GM21423 (cell line): ENCODE measurements at regions not wholly inside any gene's neighbourhood (a gene's known extent, or its start where the extent isn't known, plus 50 kb on each side); places are given as distances from the start of the nearest gene placed in this dataset.
"Not testable (repeated sequence)": the region's sequence is repeated elsewhere in the genome, so short reads cannot be mapped to it uniquely, and the experiment has no call there.

ENCODE experiments used
- ATAC-seq: cut with Tn5 transposase; IDR thresholded peaks from one replicate; pipeline ENCODE4 v1.9.1; 2021; ENCODE audit warnings: mild to moderate bottlenecking, moderate library complexity; ENCODE audit not compliant: unreplicated experiment

DNA sequence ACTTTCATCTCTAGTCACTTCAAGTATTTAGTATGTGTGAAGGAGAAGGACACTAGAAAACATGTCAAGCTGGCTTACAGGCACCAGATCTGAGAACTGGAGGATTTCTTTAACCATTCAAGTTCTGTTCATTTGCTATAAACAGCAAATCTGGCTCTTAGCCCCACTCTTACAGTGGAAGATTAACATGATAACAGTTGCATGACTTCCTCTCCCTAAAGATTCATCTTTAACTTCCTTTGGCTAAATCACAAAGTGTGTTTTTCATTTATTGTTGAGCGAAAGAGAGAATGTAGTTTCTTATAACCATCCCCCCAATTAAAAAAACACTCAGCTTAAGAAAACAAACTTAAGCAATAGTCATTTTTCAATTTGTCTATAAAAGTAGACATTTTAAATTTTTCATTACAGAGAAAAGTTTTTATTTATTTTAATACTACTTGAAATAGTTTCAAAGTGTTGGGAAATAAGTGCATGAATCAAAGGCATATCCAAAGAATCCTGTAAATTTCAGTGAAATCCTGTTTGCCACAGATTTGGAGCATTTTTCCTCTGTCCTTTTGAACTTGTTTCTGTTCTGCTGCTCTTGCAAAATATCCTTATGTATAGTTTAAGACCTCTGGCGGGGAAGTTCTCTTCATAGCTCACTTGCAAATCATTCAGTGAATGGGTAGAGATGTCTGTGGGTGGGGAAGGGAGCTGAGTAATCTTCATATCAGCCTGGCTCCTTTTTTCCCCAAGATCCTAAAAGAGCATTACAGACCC lies 241.0 kb upstream of the RBBP8 start:
- no peak for ATAC-seq

DNA sequence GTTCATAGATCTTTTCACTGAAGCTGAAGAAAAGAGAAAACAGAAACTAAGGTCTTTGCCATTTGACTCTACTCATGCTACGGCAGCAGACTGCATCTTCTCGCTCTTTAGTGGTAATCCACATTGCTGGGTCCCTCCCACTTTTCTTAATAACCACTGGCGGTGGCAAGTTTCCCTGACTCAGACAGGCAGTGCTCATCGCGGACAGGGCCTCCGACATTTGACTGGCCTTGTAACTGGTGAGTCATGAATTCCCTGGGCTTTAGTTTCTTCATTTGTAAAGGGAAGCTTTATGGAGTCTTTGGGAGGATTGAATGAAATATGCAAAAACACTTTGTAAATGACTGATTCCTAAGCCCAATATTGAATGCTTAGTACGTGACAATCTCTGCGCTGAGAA lies 238.2 kb upstream of the RBBP8 start:
- ATAC-seq: no peak

DNA sequence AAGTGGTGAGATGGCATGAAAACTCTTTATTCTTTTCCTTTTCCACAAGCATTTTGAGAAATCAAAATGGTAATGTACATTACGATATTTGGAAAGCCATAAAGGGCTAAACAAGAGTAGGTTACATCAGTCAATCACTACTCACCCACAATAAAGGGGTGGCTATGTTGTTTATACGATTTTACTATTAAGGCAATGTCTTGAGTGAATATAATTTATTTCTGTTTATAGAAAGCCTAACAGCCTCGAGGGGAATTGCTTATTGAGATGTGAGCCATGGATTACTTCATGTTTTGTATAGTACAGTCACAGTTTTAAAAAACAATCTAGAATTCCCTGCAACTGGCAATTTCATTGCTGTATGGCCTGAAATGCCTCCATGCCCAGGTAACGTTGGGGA lies 237.5 kb upstream of the RBBP8 start:
- no peak for ATAC-seq

DNA sequence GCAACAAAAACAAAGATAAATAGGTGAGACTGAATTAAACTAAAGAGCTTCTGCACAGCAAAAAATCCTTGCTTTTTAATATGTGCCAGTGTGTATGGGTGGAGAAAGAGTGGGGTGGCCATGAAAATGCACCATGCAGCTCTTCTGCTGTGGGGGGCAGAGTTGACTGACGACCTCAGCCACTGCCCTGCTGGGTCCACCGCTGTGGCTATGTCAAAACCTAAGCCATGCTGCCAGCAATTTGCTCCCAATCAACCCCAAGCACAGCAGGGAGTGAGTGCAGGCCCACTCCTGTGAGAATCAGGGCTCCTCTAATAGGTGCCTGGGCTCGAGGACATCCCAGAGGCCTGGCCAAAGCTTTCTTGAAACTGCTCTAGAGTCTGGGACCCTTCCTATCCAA lies 235.6 kb upstream of the RBBP8 start:
- no peak for ATAC-seq

DNA sequence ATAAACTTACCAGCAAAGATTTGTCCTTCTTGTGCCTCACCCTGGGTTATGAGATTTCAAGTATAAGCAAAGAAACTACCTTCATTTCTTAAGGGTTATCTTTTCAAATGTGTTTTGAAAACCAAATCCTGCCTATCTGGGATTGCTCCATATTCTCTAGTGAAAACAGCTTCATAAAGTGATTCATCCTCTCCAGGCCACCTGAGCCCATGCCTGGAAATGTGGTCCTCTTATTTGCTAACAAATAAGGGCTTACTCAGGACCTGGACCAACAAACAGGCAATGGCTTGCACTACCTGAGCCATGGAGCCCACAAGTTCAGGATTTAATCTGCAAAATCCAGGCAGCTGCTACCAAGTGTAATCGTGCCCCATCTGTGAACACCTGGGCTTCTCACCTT lies 234.4 kb upstream of the RBBP8 start:
- no peak for ATAC-seq

DNA sequence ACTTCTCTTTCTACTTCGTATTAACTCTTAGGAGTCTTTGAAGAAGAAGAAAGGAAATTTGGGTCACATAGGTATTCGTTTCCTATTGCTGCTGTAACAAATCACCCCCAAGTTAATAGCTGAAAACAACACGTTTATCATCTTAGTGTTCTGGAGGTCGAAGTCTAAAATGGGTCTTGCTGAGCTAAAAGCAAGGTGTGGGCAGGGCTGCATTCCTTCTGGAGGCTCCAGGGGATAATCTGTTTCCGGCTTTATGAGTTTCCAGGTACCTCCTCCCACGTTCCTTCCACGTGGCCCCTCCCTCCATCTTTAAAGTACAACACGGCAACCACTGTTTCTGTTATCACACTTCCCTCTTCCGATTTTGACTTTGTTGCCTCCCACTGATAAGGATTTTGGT lies 233.5 kb upstream of the RBBP8 start:
- ATAC-seq: no peak

DNA sequence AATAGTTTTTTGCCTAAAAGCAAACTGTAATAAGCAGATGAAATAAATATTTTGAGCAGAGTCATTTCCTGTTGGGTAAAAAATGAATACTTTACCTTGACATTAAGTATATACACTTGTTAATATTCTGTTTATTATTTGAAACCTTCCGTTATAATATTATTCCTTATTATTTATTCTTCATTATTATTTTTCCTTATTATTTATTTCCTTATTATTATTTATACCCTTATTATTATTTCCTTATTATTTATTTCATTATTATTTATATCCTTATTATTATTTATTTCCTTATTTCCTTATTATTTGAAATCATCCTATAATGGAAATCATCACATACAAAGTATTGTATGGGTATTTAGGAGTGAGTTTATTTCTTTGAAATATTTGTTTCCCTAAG lies 232.2 kb upstream of the RBBP8 start:
- no peak for ATAC-seq

DNA sequence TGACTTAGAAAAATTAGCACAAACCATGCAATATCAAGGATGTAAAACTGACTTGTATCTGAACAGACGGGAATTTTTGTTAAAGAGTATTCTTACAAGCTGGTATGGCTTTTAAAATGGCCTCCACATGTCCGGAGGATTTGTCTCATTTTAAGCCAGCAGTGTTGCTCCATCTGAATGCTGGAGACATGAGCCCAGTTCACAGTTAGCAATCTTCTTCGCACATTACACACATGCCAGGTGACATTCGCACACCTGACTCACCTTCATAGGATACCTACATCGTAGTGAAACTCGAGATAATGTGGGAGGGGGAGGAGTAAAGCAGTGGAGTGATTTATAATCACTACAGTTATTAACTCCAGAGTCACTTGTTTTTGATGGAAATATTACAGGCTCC lies 231.8 kb upstream of the RBBP8 start:
- ATAC-seq: no peak

DNA sequence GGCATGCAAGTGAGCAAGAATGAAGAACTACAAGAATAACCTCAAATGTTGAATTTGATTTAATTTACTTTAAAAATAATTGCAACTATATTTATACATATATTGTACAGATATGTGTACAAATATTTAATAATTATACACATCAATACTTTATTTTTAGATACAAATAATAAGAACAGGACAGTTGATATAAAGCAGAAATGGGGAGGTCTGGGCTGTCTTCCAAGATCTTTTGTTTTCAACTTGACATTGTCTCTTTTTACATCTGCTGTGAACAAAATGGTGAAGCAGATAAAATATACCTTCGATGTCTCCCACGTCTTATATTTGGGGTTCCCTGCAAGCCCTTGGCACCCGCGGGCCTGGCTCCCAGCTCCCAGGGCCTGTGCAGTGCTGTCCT lies 231.3 kb upstream of the RBBP8 start:
- ATAC-seq: no peak

DNA sequence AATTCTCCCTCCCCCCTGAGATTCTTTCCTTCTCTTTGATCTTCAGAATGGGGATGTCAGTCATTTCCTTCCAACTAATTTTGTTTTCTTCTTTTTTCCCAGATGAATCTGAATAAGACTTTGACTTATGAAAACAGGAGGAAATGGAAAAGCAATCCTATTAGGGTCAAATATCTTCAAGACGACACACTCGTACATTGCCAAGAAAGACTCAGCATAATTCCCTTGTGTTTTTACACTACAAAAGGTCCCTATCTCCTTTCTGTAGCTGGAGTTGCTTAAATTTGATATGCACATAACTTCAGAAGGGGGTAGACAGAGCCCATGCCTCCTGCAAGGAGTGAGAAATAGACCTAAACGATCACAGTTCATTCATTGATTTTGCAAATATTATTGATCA lies 230.3 kb upstream of the RBBP8 start:
- no peak for ATAC-seq

DNA sequence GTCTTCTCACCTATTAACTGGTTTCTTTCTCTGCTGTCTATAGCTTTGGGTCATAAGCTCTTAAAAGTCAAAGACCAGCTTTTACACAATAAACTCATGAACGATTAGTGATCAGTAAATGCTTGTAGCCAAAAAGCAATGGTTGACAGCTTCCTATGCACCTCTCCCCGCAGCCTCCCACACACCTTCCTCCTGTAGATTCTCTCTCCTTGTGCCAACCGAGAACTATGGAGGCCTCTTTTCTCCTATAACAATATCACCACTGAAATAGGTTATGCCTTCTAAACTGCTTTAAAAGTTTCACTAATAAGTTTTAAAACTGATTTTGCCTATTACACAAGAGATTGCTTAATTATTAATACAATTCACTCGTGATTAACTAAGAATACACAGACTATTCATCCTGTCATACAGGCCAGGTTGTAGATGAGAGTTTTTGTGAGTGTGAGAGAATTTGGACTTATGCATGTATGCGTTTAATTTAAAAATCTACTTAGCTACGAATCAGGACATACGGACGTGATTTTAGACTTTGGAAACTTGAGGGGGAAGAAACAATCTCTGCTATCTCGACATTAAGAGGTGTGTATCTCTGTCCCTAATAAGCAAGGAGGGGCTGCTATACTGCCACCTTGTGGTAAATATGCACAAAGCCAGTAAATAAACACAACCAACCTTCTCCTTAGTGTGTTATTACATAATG lies 229.1 kb upstream of the RBBP8 start:
- peak; percentile 44 for ATAC-seq

DNA sequence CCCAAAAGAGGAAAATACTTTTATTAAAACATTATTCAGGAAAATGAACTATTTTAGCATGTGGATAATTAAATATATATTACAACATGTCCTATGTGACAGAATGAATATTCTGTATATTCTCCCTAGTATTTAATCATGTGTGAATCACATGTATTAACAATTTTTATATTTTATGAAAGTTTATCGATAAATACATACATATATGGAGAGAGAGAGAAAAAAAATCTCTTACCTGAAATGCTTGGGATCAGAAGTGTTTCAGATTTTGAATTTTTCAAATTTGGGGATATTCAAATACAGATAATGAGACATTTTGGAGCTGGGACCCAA lies 228.6 kb upstream of the RBBP8 start:
- ATAC-seq: no peak

DNA sequence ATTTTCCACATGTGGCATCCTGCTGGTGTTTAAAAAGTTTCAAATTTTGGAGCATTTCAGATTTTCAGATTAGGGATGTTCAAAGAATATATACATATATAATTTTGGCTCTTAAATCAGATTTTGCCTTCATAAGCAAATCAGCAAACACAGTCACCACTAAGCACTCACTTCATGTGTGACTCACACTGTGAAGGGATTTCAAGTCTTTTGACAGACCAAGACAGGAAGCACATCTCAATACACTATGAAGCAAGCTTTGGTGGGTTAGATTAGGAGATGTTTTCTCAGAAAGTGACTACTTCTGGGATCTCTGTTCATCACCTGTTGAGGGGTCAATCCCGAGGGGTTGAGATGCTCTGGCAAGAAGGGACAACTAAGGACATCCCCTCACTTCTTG lies 227.8 kb upstream of the RBBP8 start:
- ATAC-seq: no peak

DNA sequence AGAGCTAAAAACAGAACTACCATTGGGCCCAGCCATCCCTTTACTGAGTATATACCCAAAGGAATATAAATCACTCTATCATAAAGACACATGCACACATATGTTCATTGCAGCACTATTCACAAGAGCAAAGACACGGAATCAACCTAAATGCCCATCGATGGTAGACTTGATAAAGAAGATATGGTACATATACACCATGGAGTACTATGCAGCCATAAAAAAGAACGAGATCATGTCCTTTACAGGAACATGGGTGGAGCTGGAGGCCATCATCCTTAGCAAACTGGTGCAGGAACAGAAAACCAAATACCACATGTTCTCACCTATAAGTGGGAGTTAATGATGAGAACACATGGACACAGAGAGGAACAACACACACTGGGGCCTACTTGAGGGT lies 227.1 kb upstream of the RBBP8 start:
- not testable (repeated sequence) for ATAC-seq

DNA sequence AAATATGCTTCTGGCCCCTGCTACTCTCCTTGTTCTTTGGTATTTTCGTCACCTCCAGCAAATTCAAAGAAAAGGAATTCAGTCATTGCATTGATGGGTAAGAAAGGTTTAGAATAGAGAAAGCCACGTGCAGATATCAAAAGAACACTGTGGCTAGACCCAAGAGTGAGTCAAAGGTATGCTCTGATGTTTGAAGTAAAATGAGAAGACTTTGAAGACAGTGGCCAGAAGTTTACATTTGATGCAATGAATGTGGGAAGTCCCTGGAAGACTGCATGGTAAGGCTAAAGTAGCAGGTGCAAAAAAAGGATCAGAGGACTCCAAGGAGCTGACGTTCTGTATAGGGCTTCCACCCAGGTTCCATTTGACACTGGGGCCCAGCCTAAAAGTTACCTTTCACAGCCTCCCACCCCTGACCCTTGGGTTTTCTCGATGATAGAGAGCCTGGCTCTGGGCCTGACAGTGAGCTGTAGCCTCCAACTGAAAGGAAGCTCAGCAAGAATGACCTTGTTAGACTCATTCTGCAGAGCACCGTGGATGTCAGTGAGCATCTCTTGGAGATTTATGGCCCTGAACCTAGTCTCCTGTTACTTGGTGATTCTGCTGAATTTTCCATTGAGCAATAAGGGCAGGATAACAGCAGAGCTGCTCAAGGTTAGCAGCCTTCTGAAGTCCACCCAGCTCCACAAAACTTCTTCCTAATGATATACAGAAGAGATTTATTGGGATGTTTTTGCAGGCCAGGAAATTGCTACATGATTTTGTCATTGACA lies 223.7 kb upstream of the RBBP8 start:
- ATAC-seq: no peak

DNA sequence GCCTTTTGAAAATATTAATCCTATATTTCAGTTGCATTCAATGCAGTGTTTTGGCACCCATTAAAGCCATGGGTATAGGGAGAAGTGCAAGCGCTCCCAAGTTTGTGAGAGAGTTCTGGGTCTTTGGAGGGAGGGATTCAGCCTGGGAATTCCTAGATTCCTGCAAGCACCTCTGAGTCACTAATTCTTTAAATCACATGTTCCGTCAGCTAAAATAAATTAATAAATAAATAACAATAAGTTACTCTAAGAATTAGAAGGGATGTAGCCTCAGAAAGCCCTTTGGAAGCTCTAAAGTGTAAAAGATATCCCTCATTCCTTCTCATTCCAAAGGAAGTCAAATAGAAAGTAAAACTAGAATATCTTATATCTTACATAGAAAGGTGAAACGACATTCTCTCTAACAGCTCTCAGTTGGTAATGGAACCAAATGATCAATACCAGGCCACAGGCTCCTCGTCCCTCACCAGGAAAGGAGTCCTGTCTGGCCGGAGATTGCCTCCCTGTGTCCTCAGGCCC lies 222.4 kb upstream of the RBBP8 start:
- ATAC-seq: no peak

DNA sequence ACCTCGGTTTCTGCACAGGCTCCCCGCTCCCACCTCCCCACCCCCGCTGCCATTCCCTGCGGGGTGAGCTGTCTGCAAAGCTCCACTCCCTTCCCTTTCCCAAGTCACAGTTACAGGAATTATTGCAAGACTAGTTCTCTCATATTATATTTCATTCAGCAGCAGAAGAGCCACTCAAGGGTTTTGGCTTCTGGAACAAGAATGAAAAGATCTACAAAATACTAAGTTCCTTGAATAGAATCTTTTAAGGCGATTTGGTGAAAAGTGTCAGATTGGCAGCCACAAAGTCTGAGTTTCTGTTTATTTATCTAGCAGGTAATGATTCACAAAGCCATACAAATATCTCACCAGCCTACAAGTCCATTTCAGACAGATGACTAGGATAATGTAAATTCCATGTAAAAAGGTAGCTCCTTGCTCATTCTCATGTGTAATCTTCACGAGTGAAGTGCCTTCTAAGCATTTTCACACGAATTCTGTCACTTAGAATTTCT lies 221.9 kb upstream of the RBBP8 start:
- ATAC-seq: no peak

DNA sequence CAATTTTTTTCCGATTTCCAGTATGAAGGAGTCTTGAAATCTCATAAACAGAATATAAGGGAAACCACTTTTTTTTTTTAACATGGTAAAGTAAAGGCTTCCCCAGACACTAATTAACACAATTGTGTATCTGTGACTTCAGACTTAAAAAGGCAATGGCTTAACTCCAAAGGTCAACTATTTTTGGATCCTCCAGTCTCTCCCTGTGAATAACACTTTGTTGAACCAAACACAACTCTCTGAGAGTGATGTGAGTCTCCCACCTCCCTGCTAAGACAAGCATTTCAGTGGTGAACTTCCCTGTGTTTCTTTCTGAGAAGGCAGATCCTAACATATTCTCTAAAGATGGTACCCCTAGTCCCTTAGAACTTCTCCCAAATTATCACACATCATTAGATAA lies 219.6 kb upstream of the RBBP8 start:
- ATAC-seq: no peak

DNA sequence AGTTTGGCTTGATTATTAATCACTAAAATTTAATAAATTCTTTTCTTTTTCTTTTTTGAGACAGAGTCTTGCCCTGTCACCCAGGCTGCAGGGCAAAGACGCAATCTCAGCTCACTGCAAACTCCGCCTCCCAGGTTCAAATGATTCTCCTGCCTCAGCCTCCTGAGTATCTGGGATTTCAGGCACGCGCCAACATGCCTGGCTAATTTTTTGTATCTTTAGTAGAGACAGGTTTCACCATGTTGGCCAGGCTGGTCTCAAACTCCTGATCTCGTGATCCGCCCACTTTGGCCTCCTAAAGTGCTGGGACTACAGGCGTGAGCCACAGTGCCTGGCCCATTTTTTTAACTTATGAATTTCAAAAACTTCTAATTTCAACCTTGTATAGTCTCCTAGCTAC lies 215.6 kb upstream of the RBBP8 start:
- ATAC-seq: not testable (repeated sequence)

DNA sequence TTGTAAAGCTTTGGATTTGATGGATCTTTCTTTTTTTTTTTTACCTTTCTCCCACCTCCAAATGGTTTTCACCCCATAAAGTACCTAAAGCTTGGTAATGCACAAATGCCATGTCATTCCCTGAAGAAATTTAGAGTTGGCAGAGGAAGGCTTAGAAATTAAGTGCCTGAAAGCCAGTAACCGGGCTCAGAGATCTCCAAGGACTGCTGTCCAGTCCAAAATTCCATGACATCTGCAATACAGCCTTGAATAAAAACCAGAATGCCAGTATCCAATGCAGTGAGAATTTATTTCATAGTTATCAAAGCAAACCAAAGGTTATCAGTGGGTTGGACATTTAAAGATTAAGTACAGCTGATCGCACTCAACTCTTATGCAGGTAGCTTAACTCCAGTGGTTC lies 209.9 kb upstream of the RBBP8 start:
- ATAC-seq: no peak

DNA sequence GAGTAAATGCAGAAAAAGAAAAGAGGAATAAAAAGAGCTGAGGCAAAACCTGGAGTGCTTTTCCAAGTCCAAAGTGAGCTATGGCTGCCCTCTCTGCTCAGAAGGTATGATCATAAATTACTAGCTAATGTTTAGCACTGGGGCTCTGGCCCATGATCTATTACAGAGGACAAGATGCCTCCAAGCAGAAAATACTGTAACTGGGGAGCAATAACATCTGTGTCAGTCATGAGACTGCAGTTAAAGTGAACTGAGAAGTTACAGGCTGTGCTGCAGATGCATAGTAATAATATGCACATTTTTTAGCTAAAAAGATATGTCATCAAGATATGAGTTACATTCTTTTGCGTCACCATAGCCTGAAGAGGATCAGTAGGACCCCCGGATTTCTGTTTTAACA lies 209.4 kb upstream of the RBBP8 start:
- no peak for ATAC-seq

DNA sequence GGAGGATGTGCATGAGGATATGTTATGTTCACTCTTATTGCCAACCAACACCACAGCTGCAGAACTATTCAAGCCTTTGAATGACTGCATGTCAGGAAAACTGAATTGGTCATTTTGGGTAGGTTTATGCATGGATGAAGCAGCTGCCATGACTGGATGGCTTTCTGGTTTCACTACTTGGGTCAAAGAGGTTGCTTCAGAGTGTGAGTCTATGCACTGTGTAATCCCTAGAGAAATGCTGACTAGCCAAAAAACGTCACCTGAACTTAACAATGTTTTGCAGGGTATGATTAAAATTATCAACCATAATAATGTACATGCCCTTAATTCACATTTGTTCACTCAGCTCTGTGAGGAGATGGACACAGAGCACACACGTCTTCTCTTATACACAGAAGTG lies 206.7 kb upstream of the RBBP8 start:
- ATAC-seq: no peak
